GM12878 (cell line): ENCODE measurements at regions not wholly inside any gene's neighbourhood (a gene's known extent, or its start where the extent isn't known, plus 50 kb on each side); places are given as distances from the start of the nearest gene placed in this dataset.

Experiments used
- HSF1 ChIP-seq: fragments of 150-350 bp; IDR thresholded peaks from 2 replicates; pipeline ENCODE4 v1.6.1; 2014; ENCODE audit warnings: mild to moderate bottlenecking, low read depth, low read length
- IRF3 ChIP-seq: fragments of 450-650 bp; IDR thresholded peaks from 2 replicates; pipeline ENCODE4 v1.6.1; 2014; ENCODE audit warnings: mild to moderate bottlenecking
- POLR2AphosphoS2 ChIP-seq: IDR thresholded peaks from 2 replicates; pipeline ENCODE4 v1.6.1; 2011; ENCODE audit warnings: low read depth, mild to moderate bottlenecking, low read length, improper control_type of control experiment, moderate library complexity
- SMARCA5 ChIP-seq: fragments of 450-650 bp; IDR thresholded peaks from 2 replicates; pipeline ENCODE4 v1.6.1; 2017; ENCODE audit warnings: mild to moderate bottlenecking
- ZBTB40 ChIP-seq: fragments of 450-650 bp; IDR thresholded peaks from 2 replicates; pipeline ENCODE4 v1.6.1; 2016; ENCODE audit warnings: mild to moderate bottlenecking, moderate library complexity, borderline replicate concordance

- TF ChIP-seq HSF1: no peak
- TF ChIP-seq IRF3: no peak
- no peak for TF ChIP-seq SMARCA5
- TF ChIP-seq POLR2AphosphoS2: no peak
- no peak for TF ChIP-seq ZBTB40
These were observed 113.5 kb upstream of the SLC7A14 start (continued) for GRCh38 chr3:170699158-170700053.
